GM23248 (cell line): ENCODE measurements at regions not wholly inside any gene's neighbourhood (a gene's known extent, or its start where the extent isn't known, plus 50 kb on each side); places are given as distances from the start of the nearest gene placed in this dataset.

Source experiments
- EZH2 ChIP-seq: fragments of 200-600 bp; sonication (generic); IDR thresholded peaks from 2 replicates; pipeline ENCODE4 v1.6.1; 2018; ENCODE audit warnings: antibody characterized with exemption, mild to moderate bottlenecking; ENCODE audit not compliant: insufficient read depth, poor library complexity, severe bottlenecking
- EZH2phosphoT487 ChIP-seq: fragments of 200-600 bp; sonication (generic); IDR thresholded peaks from 2 replicates; pipeline ENCODE4 v1.6.1; 2018; ENCODE audit warnings: antibody characterized with exemption, moderate library complexity, mild to moderate bottlenecking, low read depth; ENCODE audit not compliant: insufficient read depth

DNA sequence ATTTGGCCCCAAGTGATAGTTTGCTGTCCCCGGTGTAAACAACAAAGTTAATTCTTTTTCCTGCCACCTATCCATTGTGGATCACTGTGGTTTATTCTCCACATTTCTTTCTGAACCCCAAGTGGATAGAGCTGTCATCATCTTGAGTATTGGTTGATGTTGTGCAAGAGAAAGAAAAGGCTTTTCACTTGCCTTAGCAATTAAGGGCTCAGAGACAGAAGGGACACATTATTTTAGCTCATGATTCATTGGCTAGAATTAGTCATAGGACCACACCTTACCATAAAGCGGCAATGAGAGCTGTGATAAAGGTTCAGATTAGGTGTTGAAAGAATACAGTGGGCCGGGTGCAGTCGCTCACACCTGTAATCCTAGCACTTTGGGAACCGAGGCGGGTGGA lies 442.1 kb upstream of the DCC start:
- TF ChIP-seq EZH2phosphoT487: no peak
- TF ChIP-seq EZH2: no peak
